HG03175 (cell line): ENCODE measurements at regions not wholly inside any gene's neighbourhood (a gene's known extent, or its start where the extent isn't known, plus 50 kb on each side); places are given as distances from the start of the nearest gene placed in this dataset.

Experiments used
- ATAC-seq: cut with Tn5 transposase; IDR thresholded peaks from one replicate; pipeline ENCODE4 v1.9.1; 2021; ENCODE audit warnings: mild to moderate bottlenecking, moderate library complexity; ENCODE audit not compliant: unreplicated experiment

- no peak for ATAC-seq
Observed at GRCh38 chr22:27453725-27454124, 347.8 kb downstream of the MN1 start.

- no peak for ATAC-seq
Observed at GRCh38 chr22:27454807-27455450, 346.6 kb downstream of the MN1 start.

GRCh38 chr22:27455526-27455925 lies 346.0 kb downstream of the MN1 start:
- ATAC-seq, result no peak

- ATAC-seq, result no peak
Observed at GRCh38 chr22:27456696-27457503, 344.7 kb downstream of the MN1 start.

GRCh38 chr22:27459999-27460398 lies 341.6 kb downstream of the MN1 start:
- no peak for ATAC-seq

GRCh38 chr22:27460591-27461347 lies 340.8 kb downstream of the MN1 start:
- no peak for ATAC-seq

GRCh38 chr22:27461470-27461869 lies 340.1 kb downstream of the MN1 start:
- no peak for ATAC-seq

GRCh38 chr22:27462190-27462589 lies 339.4 kb downstream of the MN1 start:
- no peak for ATAC-seq

- ATAC-seq, result no peak
Observed at GRCh38 chr22:27463121-27463660, 338.4 kb downstream of the MN1 start.

- ATAC-seq, result no peak
Observed at GRCh38 chr22:27466229-27466628, 335.3 kb downstream of the MN1 start.

- ATAC-seq, result no peak
Observed at GRCh38 chr22:27466778-27467438, 334.6 kb downstream of the MN1 start.

- no peak for ATAC-seq
Observed at GRCh38 chr22:27467711-27468110, 333.8 kb downstream of the MN1 start.

- ATAC-seq, result no peak
Observed at GRCh38 chr22:27468712-27469111, 332.8 kb downstream of the MN1 start.

- ATAC-seq, result no peak
Observed at GRCh38 chr22:27470169-27470772, 331.3 kb downstream of the MN1 start.

- ATAC-seq, result no peak
Observed at GRCh38 chr22:27472975-27473374, 328.6 kb downstream of the MN1 start.

GRCh38 chr22:27473533-27473932 lies 328.0 kb downstream of the MN1 start:
- no peak for ATAC-seq

GRCh38 chr22:27474112-27474571 lies 327.4 kb downstream of the MN1 start:
- no peak for ATAC-seq

- no peak for ATAC-seq
Observed at GRCh38 chr22:27474711-27475547, 326.6 kb downstream of the MN1 start.

- no peak for ATAC-seq
Observed at GRCh38 chr22:27475548-27475897, 326.0 kb downstream of the MN1 start.

GRCh38 chr22:27476318-27476717 lies 325.2 kb downstream of the MN1 start:
- no peak for ATAC-seq
